A172 (cell line): ENCODE measurements at regions not wholly inside any gene's neighbourhood (a gene's known extent, or its start where the extent isn't known, plus 50 kb on each side); places are given as distances from the start of the nearest gene placed in this dataset.

Experiments used
- DNase-seq: peaks from one replicate; pipeline ENCODE4 v3.0.0-alpha.2; 2015; ENCODE audit warnings: low spot score

GRCh38 chr13:109859898-109860297, 73.5 kb upstream of the IRS2 start:
- DNase-seq, result no peak

- DNase-seq, result no peak
Observed at GRCh38 chr13:109859216-109859835, 72.9 kb upstream of the IRS2 start.

- no peak for DNase-seq
Observed at GRCh38 chr13:109858319-109858718, 71.9 kb upstream of the IRS2 start.

- DNase-seq, result no peak
Observed at GRCh38 chr13:109857803-109858202, 71.4 kb upstream of the IRS2 start.

- no peak for DNase-seq
Observed at GRCh38 chr13:109857325-109857724, 70.9 kb upstream of the IRS2 start.

- no peak for DNase-seq
Observed at GRCh38 chr13:109856350-109856749, 70.0 kb upstream of the IRS2 start.

- DNase-seq, result no peak
Observed at GRCh38 chr13:109853153-109853552, 66.8 kb upstream of the IRS2 start.

GRCh38 chr13:109846185-109846584, 59.8 kb upstream of the IRS2 start:
- DNase-seq, result no peak

GRCh38 chr13:109844396-109844795, 58.0 kb upstream of the IRS2 start:
- peak; percentile 20 for DNase-seq

- DNase-seq, result no peak
Observed at GRCh38 chr13:109843695-109844094, 57.3 kb upstream of the IRS2 start.

GRCh38 chr13:109842212-109842920, 56.0 kb upstream of the IRS2 start:
- DNase-seq, result no peak

- DNase-seq, result no peak
Observed at GRCh38 chr13:109840893-109841287, 54.5 kb upstream of the IRS2 start.

- DNase-seq, result peak; percentile 94
Observed at GRCh38 chr13:109840201-109840892, 54.0 kb upstream of the IRS2 start.

GRCh38 chr13:109836629-109837607, 50.5 kb upstream of the IRS2 start:
- no peak for DNase-seq
